RPMI8226 (cell line): ENCODE measurements at regions not wholly inside any gene's neighbourhood (a gene's known extent, or its start where the extent isn't known, plus 50 kb on each side); places are given as distances from the start of the nearest gene placed in this dataset.

Source experiments
- DNase-seq: peaks from one replicate; pipeline ENCODE4 v3.0.0-alpha.2; 2015

DNA sequence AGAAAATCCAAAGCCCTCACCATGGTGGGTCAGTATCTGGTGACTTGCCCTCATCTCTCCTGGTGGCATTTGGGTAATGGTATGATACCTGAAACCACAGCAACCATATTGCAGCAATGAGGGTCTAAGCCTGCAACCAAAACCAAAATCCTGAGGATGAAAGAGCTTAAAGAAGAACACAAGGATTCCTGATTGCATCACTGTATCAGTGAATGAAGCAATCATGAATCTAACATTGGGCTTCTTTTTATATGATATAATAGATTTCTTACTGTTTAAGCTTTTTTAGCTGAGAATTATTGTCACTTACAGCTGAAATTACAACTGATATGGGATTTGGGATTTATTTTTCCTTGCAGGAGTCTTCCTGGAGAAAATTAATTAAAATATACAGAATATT is 269.9 kb downstream of the MEF2C start:
- DNase-seq = no peak

DNA sequence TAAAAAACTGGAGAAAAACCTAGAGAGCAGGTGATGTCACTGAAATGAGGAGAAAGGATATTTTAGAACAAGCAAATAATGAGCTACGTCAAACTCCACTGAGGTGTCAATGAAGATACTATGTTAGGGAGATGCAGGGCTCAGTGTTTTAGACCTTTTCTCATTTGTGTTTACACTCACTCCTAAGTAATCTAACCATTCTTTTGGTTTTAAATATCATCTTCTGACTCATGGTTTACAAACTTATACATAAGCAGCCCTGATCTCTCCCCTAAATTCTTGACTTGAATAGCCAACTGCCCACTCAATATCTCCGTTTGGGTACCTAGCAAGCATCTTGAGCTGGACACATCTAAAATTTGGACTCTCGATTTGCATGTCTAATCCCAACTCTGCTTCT is 272.4 kb downstream of the MEF2C start:
- DNase-seq = no peak

DNA sequence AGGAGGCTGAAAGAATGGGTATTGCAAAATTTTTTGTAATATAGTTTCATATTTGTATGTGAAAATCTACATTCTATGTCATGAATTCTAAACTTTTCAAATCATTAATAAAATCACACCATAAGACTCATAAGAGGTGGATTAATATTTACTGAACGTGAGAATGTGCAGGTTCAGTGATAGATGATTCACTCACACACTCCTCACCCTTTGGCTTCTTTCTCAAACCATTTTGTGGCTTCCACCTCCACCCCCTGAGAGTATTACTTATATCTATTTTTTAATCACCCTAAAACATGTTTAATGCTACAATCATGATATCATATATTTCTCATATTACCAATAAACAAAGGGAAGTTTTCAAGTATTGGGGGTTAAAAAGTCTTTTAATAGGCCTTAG is 275.5 kb downstream of the MEF2C start:
- no peak for DNase-seq

DNA sequence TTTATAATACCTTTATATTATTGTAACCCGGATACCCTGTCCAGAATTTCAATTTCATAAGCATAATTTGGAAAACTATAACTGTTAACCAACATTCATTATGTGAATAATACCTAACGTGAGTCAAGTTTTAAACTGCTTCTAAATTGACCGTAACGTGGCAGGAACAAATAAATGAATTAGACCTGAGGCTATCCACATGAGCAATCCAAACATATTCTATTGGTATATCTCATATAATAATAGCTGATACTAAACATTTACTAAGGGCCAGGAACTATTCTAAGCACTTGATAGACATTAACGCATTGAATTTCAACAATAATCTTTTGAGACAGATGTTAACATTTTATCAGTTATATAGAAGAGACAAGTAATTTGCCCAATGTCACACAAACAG is 276.4 kb downstream of the MEF2C start:
- no peak for DNase-seq

DNA sequence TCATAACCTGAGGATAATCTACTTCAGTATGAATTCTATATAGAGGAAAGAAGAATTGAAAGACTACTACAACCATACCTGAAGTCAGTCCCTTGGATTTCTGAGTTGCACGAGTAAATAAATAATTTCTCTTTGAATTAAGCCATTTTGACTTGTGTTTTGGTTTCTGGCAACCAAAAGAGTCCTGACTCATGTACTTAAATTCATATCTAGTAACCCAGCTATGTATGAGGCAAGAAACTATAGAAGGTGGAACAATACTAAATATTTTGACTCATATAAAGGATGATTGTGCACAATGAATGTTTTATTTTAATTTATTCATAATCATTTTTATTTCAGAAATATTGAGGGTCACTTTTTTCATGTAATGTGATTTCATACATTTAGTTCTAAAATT is 276.8 kb downstream of the MEF2C start:
- no peak for DNase-seq

DNA sequence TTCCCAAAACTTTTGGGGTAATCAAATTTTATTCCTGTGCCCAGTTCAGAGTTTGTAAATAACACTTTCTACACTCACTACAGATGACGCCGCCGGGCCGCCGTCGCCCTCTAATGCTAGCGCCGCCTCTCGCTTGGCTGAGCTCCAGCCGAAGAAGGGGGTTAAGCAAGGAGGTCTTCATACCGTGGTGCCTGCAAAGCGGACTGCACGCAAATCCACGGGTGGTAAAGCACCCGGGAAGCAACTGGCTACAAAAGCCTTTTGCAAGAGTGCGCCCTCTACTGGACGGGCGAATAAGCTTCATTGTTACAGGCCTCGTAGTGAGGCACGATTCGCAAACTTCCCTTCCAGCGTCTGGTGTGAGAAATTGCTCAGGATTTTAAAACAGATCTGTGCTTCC is 280.4 kb downstream of the MEF2C start:
- DNase-seq = peak; percentile 61

DNA sequence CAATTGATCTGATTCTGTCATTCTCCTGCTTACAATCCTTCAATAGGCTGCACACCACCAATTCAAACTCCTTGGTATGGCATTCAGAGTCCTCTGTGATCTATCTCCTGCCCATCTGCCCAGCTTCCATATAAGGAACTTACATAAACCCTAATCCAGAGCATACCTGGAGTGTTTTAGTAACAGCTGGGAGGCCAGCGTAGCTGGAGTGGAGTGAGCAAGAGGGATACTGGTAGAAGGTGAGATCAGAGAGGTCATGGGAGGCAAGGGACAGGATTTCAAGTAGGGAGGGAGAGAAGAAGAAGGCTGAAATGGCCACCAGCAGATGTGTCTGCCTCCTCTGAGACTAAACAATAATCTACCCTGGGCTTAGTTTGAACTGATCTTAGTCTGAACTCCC is 288.5 kb downstream of the MEF2C start:
- no peak for DNase-seq

DNA sequence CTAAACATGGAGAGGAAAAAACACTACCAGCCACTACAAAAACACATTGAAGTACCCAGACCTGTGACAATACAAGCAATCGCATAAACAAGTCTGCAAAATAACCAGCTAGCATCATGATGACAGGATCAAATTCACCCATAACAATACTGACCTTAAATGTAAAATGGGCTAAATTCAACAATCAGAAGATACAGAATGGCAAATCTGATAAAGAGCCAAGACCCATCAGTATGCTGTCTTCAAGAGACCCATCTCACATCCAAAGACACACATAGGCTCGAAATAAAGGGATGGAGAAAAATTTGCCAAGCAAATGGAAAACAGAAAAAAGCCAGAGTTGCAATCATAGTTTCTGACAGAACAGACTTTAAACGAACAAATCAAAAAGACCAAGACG is 294.4 kb downstream of the MEF2C start:
- no peak for DNase-seq

DNA sequence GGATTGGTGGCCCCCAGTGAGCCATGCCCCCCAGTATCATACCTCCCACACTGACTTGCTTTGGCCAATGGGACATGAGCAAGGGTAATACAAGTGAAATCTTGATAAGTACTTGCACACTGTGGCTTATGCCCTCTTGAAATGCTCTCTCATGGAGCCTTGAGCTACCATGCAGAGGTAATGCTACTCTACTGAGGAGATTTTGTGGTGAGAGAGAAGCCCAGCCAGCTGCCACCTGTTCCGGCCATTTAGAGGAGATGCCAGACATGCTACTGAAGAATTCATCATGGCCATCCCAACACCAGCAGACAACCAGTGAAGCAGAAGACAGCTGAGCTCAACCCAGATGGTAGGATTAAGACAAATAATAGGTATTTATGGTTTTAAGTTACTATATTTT is 299.5 kb downstream of the MEF2C start:
- no peak for DNase-seq

DNA sequence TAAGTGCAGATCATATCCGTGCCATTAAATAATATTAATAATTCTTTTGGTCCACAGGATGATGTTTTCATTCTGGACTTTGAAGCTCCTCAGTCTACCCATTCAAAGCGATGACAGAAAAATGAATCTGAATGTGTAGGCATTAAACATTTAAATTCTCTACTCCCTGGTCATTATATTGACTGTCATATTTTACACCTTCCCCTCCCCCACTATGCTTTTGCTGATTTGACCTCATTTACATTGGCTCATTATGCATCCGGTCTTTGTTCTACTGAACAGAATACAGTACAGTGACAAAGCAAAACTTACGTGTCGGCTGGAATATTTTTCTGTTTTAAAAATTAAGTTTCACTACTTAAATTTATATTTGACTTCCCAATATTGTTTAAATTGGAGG is 289.7 kb upstream of the TMEM161B start:
- no peak for DNase-seq

DNA sequence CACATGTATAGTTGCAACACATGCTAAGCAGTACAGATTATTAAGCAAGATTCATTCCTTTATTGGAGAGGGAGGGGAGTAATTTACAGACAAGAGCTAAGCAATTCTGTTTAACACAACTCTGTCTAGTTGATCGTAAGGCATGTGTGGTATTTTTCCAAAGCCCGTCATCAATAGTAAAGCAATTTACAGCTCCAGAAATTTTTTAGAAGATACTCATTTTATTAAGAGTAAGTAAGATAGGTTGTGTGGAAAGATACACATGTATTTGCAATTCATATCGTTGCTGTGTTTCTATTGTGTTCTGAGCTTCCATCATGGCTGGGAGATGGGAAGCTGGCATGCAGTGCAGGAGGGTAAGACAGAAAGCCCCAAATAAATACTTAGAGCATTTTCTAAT is 289.2 kb upstream of the TMEM161B start:
- no peak for DNase-seq

DNA sequence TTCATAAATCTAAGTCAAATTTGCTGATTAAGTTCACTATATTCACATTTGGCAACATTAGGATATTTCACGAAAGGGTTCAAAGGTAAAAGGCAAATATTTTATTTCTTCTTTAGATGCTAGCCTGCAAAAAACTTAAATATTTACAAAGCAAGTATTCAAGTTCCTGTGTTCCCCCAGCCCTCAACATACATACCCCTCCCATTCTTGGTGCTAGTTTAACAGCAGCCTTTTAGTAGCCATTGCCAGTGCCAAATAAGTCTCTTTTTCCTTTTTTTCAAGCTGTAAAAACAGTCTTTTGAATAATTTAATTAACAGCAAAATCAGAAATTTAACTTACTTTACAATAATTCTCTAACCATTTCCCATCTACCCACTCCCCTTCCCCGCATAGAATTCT is 288.5 kb upstream of the TMEM161B start:
- DNase-seq = no peak

DNA sequence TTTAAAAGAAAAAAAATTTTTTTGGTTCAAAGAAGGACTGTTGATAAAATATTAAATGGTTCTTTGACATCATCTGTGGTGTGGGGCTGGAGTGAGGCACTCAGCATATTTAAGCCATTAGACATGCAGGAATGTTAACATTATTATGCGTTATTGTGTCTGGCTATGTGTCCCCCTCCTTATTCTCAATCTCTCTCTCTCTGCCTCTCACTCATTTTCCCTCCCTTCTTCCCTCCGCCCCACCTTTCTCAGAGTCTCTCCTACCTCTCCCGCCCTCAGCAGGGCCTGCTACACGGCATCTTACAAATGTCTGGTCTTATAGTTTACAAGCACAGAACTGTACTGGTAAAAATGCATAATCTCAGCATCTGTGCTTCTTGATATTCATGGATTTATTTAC is 287.8 kb upstream of the TMEM161B start:
- no peak for DNase-seq

DNA sequence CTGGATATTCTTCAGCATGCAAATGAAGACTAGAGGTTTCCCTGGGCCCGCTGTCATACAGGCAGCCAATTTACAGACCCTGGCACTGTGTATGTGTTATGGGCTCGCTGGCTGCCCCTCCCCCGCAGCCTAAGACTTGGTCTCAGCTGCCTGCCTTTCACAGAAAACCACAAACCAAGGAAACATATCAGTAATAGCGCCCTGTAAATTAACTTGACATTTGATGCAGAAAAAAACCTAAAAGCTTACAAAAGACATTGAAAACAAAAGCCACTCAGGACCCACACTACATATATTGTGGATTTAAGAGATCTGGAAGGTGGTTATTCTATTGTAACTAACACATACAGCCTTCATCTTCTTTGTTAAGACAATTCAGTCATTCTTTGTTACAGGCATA is 287.0 kb upstream of the TMEM161B start:
- no peak for DNase-seq

DNA sequence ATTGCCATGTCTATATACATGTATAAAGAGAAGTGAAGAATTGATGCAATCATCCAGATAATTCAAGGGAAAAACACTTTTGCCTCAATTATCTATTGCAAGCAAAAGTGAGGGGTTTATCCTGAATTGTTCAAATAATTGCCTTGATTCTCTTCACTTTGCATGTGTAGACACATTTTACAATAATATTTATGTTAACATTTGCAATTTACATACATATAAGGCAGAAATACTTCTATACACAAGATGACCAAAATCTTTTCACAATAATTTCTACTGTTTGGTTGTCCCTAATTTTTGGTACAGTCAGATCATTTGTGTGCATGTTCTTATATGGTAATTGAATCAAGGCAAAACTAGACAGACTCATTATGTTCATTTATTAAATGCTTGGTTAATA is 285.3 kb upstream of the TMEM161B start:
- no peak for DNase-seq

DNA sequence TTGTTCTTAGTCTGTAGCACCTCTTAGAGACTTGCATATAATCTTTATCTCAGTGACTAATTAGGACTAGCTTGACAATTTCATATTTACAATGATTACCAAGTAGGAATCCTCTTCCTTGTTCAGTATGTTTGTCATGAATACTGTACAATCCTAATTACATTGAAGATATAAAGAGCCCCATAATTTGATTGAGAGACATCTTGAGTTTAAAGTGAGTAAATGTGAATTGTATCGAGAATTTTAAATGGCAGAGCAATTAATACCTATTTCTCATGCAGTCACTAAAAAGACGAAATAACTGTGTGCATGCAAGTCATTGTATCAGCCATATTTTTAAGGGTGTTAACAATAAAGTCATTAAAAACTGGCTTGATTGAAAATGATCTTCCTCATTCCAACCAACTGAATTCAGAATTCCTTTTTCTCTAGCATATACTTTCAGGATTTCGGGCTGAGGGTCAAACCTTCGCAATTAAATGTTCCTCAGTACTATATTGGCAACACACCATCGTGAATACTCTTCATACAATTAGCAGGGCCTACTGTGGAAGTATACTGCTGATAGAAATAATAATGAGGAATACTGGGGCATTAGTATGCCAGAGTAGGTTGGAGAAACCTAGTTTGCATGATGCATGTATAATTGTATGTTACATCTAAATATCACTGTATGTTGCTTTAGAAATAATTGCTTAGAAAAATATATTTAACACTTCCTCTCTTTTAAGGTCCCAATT is 284.7 kb upstream of the TMEM161B start:
- DNase-seq = no peak

DNA sequence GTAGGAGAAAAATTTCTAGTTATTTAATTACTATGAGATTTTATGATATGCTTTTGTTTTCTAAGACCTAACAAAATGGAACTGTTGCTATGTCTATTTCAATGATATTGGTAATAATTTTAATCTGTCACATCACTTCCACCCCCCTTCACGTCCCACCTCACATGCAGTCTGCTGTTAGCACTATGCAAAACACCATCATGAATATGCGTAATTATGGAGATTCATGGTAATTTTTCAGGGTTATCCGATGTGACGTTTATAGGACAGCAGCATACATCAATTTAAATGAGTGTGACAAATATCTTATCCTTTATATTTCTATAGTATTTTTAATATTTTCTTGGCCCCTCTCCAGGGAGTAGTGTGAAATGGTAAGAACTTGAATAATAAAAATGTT is 283.8 kb upstream of the TMEM161B start:
- no peak for DNase-seq

DNA sequence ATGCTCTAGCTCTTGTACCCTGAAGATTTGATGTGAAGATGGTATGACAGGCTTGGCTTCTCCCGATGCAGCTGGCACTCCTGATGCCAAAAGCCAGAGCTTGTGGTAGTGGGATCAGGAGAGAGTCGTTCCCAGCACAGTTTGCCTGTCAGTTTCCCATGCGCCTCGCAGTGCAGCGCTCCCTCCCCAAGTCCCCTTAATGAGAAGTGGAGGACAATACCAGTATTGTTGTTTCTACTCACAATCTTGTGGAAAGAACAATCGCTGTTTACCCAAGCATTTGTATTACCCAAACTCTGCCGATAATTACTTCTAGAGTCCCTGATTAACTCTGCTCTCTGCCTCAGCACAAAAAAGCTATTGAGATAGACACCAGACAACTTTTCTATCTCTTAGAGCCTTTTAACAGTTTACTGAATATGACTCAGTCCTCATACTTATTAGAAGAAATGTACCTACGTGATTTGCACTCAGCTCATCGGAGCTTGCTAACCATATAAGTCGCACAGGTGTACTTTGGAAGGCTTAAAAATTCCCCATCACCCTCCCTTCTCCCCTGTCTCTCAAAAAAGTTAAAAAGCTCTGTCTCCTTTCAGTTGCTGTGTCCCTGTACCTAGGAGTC is 283.2 kb upstream of the TMEM161B start:
- no peak for DNase-seq

DNA sequence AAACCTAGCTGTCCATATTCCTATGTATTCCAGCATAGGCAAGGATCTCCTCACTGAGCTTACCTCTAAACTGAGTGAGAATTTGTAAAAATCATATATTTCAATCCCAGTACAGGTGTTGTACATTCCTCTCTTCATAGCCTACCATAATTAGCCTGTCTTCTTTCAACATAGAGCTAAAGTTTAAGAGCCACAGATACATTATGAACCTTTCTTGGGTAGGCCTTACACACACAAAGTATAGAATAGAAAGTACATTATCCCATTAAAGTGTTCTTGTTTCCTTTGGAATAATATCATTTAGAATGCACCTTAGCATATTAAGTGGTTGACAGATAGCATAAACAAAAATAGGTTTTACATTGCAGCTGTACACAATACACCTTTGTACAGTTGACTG is 282.1 kb upstream of the TMEM161B start:
- DNase-seq = no peak

DNA sequence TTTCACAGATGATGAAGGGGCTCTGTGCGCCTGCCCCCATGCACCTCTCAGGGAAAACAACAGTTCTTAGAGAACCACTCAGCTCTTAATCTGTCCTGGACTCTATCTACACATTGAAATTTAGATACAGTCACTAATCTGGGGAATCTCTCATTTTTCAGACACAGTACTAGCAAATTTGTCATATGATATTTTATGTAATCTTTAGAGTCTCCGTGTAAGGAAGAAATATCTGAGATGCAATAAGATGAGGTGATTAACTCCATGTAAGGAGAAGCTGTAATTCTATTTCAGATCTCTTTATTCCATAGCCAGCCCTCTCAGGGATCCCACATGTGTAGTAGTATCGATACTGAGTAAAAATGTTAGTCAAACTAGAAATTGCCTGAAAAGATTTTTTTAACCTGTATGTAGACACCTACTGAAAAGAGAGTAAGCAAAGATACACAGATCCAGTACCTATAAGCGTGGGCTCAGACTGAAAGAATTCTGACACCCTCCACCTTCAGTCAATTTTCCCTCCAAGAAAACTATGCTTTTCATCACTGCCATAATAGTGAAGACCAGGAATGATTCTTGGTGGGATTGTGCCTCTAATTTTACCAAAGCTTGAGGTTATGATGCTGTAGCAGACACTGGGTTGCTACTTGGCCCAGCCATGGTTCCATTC is 279.6 kb upstream of the TMEM161B start:
- DNase-seq = no peak

DNA sequence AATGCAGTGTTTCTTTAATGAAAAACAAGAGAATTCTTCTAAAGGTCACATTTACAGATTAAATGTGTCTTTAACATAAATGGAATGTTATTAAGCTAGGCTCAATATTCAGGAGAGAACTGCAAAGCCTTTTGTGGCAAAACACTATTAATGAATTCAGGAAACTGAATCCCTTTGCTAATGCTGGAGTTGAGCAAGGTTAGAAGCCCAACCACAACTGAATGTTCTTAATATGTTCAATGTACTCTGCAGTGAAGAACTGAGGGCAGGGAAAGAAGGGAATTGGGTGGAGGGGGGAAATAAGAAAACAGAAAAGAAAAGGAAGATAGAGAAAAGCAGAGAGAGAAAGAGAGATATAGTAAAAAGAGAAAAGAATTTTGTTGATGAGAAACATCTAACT is 276.7 kb upstream of the TMEM161B start:
- DNase-seq = no peak

DNA sequence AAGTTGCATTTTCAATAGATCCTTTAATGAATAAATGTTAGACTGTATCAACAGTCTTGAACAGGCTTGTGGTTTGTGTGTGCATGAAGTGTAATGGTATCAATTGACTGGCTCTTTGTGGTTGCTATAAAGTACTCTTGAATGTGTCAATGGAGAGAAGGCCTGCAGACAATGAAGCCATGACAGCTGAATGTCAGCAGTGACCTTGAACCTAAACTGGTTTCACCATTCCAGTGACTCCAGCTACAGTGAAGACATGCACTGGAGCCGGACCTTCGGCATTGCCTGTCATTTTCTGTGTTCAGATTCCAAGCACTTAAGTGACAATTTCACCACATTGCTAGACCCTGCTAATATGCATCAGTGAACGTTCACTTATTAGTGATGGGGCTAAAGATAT is 276.0 kb upstream of the TMEM161B start:
- DNase-seq = no peak

DNA sequence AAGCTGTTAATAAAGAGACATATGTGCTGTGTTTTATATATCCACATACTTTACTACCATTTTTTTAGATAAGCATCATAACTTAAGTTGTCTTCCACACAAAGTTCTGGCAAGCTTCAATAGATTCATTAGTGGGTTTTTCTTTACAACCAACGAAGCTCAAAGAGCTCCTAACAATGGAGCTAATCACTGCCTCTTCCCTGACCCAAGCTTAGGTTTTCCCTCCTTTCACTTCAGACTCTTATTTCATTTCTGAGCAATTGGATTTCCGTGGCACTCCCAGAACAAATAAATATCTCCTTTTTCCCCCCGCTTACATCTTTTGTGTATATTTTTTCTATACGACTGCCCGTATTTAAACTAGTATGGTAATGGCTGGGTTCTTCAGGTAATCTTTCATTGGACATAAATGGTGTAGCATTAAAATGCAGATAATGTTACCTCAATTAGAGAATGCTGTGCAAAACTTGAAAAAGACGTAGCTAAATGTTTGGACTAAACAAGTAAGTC is 275.5 kb upstream of the TMEM161B start:
- DNase-seq = no peak

DNA sequence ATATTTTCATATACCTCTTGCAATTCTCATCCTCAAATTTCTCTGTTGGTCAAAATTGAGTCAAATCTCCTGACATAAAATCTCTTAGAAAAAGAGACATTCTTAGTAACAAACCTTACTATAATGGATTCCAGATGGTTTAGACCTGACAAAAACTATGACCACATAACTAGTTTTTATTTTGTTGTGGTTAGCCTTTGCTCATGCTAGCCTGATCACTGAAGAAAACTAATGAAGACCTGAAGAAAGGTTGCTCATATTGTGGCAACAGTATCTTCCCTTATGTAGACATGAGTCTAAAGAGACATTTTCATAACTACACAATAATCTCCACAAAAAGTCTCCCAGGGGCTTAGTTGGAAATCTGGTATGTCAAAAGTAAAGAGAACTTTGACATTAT is 274.1 kb upstream of the TMEM161B start:
- DNase-seq = no peak
